OCI-LY1 (cell line): ENCODE measurements at regions not wholly inside any gene's neighbourhood (a gene's known extent, or its start where the extent isn't known, plus 50 kb on each side); places are given as distances from the start of the nearest gene placed in this dataset.

Experiments
- H2AFZ ChIP-seq: fragments of 200-600 bp; sonication (generic), shearing (Covaris generic); 2 replicates; pipeline ENCODE4 v1.6.0; 2014; ENCODE audit warnings: antibody characterized with exemption, mild to moderate bottlenecking, low read length
- H3F3A ChIP-seq: fragments of 200-600 bp; sonication (generic), shearing (Covaris generic); 2 replicates; pipeline ENCODE4 v1.6.0; 2014; ENCODE audit warnings: mild to moderate bottlenecking, antibody characterized with exemption, low read length, moderate library complexity; ENCODE audit not compliant: insufficient read depth
- H3K27ac ChIP-seq: fragments of 200-600 bp; sonication (generic); 2 replicates; pipeline ENCODE4 v1.5.1; 2014; ENCODE audit warnings: low read length, mixed run types, mild to moderate bottlenecking, low read depth; ENCODE audit not compliant: poor library complexity, severe bottlenecking
- H3K27me3 ChIP-seq: fragments of 200-600 bp; sonication (generic); 2 replicates; pipeline ENCODE4 v1.6.0; 2014; ENCODE audit warnings: antibody characterized with exemption, mild to moderate bottlenecking, low read length, moderate library complexity; ENCODE audit not compliant: insufficient read depth
- H3K36me3 ChIP-seq: fragments of 200-600 bp; sonication (generic); 2 replicates; pipeline ENCODE4 v1.6.1; 2014; ENCODE audit warnings: mild to moderate bottlenecking, antibody characterized with exemption, low read length, moderate library complexity, mixed read lengths; ENCODE audit not compliant: insufficient read depth
- H3K4me1 ChIP-seq: fragments of 200-600 bp; sonication (generic); 2 replicates; pipeline ENCODE4 v1.5.1; 2014; ENCODE audit warnings: mild to moderate bottlenecking, low read length, moderate library complexity; ENCODE audit not compliant: insufficient read depth, severe bottlenecking
- H3K4me2 ChIP-seq: fragments of 200-600 bp; sonication (generic), shearing (Covaris generic); 2 replicates; pipeline ENCODE4 v1.6.1; 2014; ENCODE audit warnings: low read length
- H3K4me3 ChIP-seq: fragments of 200-600 bp; sonication (generic); 2 replicates; pipeline ENCODE4 v1.5.1; 2014; ENCODE audit warnings: low read length, low read depth, mild to moderate bottlenecking, mixed read lengths; ENCODE audit not compliant: poor library complexity, severe bottlenecking
- H3K79me2 ChIP-seq: fragments of 200-600 bp; shearing (Covaris generic); 2 replicates; pipeline ENCODE4 v1.6.1; 2016; ENCODE audit warnings: mixed run types, low read length, mixed read lengths; ENCODE audit not compliant: insufficient read depth
- H3K9ac ChIP-seq: fragments of 200-600 bp; sonication (generic), shearing (Covaris generic); 2 replicates; pipeline ENCODE4 v1.6.1; 2014; ENCODE audit warnings: mild to moderate bottlenecking, low read length, mixed read lengths
- H3K9me2 ChIP-seq: fragments of 200-600 bp; sonication (generic), shearing (Covaris generic); 2 replicates; pipeline ENCODE4 v1.6.1; 2014; ENCODE audit warnings: low read depth, mild to moderate bottlenecking, low read length, mixed read lengths
- H3K9me3 ChIP-seq: fragments of 200-600 bp; shearing (Covaris generic); 2 replicates; pipeline ENCODE4 v1.6.1; 2014; ENCODE audit warnings: low read length, mixed read lengths
- H4K20me1 ChIP-seq: fragments of 200-600 bp; sonication (generic), shearing (Covaris generic); 2 replicates; pipeline ENCODE4 v1.6.0; 2016; ENCODE audit warnings: mild to moderate bottlenecking, low read length; ENCODE audit not compliant: insufficient read depth
- EZH2 ChIP-seq: fragments of 200-600 bp; sonication (generic), shearing (Covaris generic); IDR thresholded peaks from 2 replicates; pipeline ENCODE4 v1.8.0; 2017; ENCODE audit warnings: borderline replicate concordance, mixed run types, mild to moderate bottlenecking, antibody characterized with exemption, low read length, moderate library complexity, mixed read lengths
- TF ChIP-seq, protein P1 (sequence below): fragments of 200-600 bp; sonication (generic), shearing (Covaris generic); IDR thresholded peaks from 2 replicates; pipeline ENCODE4 v1.5.1; 2017; ENCODE audit warnings: mild to moderate bottlenecking, antibody characterized with exemption, low read length, moderate library complexity, mixed read lengths

GRCh38 chr18:32612651-32613050 is 142.0 kb upstream of the GAREM1 start:
- no peak overlapping the region for H3K4me3 ChIP-seq
- no peaks in the 10 kb centered on the region for H3K9me2 ChIP-seq
- H3K9me3 ChIP-seq, result no peaks in the 10 kb centered on the region
- H3F3A ChIP-seq, result no peaks in the 10 kb centered on the region
- H3K79me2 ChIP-seq, result no peaks in the 10 kb centered on the region
- no peaks in the 10 kb centered on the region for H3K36me3 ChIP-seq
- no peaks in the 10 kb centered on the region for H4K20me1 ChIP-seq
- H3K27ac ChIP-seq, result no peak overlapping the region
- H3K4me2 ChIP-seq, result no peak overlapping the region
- H3K4me1 ChIP-seq, result no peaks in the 10 kb centered on the region
- no peaks in the 10 kb centered on the region for H3K27me3 ChIP-seq
- TF ChIP-seq EZH2, result no peak
- TF ChIP-seq, protein P1, sequence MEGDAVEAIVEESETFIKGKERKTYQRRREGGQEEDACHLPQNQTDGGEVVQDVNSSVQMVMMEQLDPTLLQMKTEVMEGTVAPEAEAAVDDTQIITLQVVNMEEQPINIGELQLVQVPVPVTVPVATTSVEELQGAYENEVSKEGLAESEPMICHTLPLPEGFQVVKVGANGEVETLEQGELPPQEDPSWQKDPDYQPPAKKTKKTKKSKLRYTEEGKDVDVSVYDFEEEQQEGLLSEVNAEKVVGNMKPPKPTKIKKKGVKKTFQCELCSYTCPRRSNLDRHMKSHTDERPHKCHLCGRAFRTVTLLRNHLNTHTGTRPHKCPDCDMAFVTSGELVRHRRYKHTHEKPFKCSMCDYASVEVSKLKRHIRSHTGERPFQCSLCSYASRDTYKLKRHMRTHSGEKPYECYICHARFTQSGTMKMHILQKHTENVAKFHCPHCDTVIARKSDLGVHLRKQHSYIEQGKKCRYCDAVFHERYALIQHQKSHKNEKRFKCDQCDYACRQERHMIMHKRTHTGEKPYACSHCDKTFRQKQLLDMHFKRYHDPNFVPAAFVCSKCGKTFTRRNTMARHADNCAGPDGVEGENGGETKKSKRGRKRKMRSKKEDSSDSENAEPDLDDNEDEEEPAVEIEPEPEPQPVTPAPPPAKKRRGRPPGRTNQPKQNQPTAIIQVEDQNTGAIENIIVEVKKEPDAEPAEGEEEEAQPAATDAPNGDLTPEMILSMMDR, result no peak
- no peak overlapping the region for H2AFZ ChIP-seq
- no peak overlapping the region for H3K9ac ChIP-seq

- no peak overlapping the region for H3K4me3 ChIP-seq
- H3K27ac ChIP-seq, result no peak overlapping the region
- H3K9me3 ChIP-seq, result no peaks in the 10 kb centered on the region
- no peaks in the 10 kb centered on the region for H3K4me1 ChIP-seq
- no peak overlapping the region for H2AFZ ChIP-seq
- H3K9ac ChIP-seq, result no peak overlapping the region
- H3K9me2 ChIP-seq, result no peaks in the 10 kb centered on the region
- H3K27me3 ChIP-seq, result no peaks in the 10 kb centered on the region
- no peaks in the 10 kb centered on the region for H4K20me1 ChIP-seq
- no peaks in the 10 kb centered on the region for H3K36me3 ChIP-seq
- no peaks in the 10 kb centered on the region for H3F3A ChIP-seq
- H3K79me2 ChIP-seq, result no peaks in the 10 kb centered on the region
- TF ChIP-seq, protein P1, result no peak
- TF ChIP-seq EZH2, result no peak
- no peak overlapping the region for H3K4me2 ChIP-seq
Measured at GRCh38 chr18:32610176-32610575, 139.5 kb upstream of the GAREM1 start.

GRCh38 chr18:32607816-32608215 is 137.1 kb upstream of the GAREM1 start:
- no peaks in the 10 kb centered on the region for H3K79me2 ChIP-seq
- no peak overlapping the region for H3K4me3 ChIP-seq
- no peaks in the 10 kb centered on the region for H3K9me2 ChIP-seq
- no peaks in the 10 kb centered on the region for H3K4me1 ChIP-seq
- H3K27ac ChIP-seq, result no peak overlapping the region
- no peaks in the 10 kb centered on the region for H4K20me1 ChIP-seq
- no peaks in the 10 kb centered on the region for H3K9me3 ChIP-seq
- no peak overlapping the region for H3K9ac ChIP-seq
- no peaks in the 10 kb centered on the region for H3K27me3 ChIP-seq
- H3K36me3 ChIP-seq, result no peaks in the 10 kb centered on the region
- TF ChIP-seq EZH2, result no peak
- TF ChIP-seq, protein P1, result no peak
- H3F3A ChIP-seq, result no peaks in the 10 kb centered on the region
- H2AFZ ChIP-seq, result no peak overlapping the region
- no peak overlapping the region for H3K4me2 ChIP-seq
